Lung microvascular endothelial cell (primary cell): ENCODE measurements at regions not wholly inside any gene's neighbourhood (a gene's known extent, or its start where the extent isn't known, plus 50 kb on each side); places are given as distances from the start of the nearest gene placed in this dataset.
"Not testable (repeated sequence)": the region's sequence is repeated elsewhere in the genome, so short reads cannot be mapped to it uniquely, and the experiment has no call there.

ENCODE experiments used
- DNase-seq, 2 donors: peaks; one replicate each; pipeline versions ENCODE4 v3.0.0 to v3.0.0-alpha.2; 2010; ENCODE audit warnings: low read depth in 2 of 2

- no peak for DNase-seq
Observed at GRCh38 chr22:23500508-23501260, 79.4 kb downstream of the IGLL1 start.

GRCh38 chr22:23499845-23500500 lies 80.1 kb downstream of the IGLL1 start:
- no peak for DNase-seq

GRCh38 chr22:23498811-23499798 lies 81.0 kb downstream of the IGLL1 start:
- no peak for DNase-seq

- DNase-seq = not testable (repeated sequence)
Observed at GRCh38 chr22:23497889-23498288, 82.2 kb downstream of the IGLL1 start.

GRCh38 chr22:23497016-23497885 lies 82.8 kb downstream of the IGLL1 start:
- DNase-seq = no peak

GRCh38 chr22:23496445-23496833 lies 83.7 kb downstream of the IGLL1 start:
- DNase-seq = no peak

GRCh38 chr22:23495614-23496444 lies 84.3 kb downstream of the IGLL1 start:
- DNase-seq = no peak

GRCh38 chr22:23494930-23495266 lies 85.2 kb downstream of the IGLL1 start:
- no peak for DNase-seq

GRCh38 chr22:23485490-23485889 lies 94.6 kb downstream of the IGLL1 start:
- no peak for DNase-seq

GRCh38 chr22:23484651-23485050 lies 95.4 kb downstream of the IGLL1 start:
- no peak for DNase-seq

- DNase-seq = no peak
Observed at GRCh38 chr22:23481369-23481768, 98.7 kb downstream of the IGLL1 start.

GRCh38 chr22:23478175-23478574 lies 101.9 kb downstream of the IGLL1 start:
- no peak for DNase-seq

- not testable (repeated sequence) for DNase-seq
Observed at GRCh38 chr22:23474531-23474930, 105.6 kb downstream of the IGLL1 start.

GRCh38 chr22:23473901-23474300 lies 106.2 kb downstream of the IGLL1 start:
- DNase-seq = no peak

GRCh38 chr22:23472376-23472775 lies 107.7 kb downstream of the IGLL1 start:
- DNase-seq = not testable (repeated sequence)

GRCh38 chr22:23471698-23472097 lies 108.4 kb downstream of the IGLL1 start:
- DNase-seq = no peak

GRCh38 chr22:23470811-23471389 lies 109.2 kb downstream of the IGLL1 start:
- DNase-seq = no peak

- DNase-seq = no peak
Observed at GRCh38 chr22:23467721-23468294, 112.3 kb downstream of the IGLL1 start.

- DNase-seq = no peak
Observed at GRCh38 chr22:23466351-23466750, 113.7 kb downstream of the IGLL1 start.
